ENCODE measurements at regions not wholly inside any gene's neighbourhood (a gene's known extent, or its start where the extent isn't known, plus 50 kb on each side); places are given as distances from the start of the nearest gene placed in this dataset.
"Not testable (repeated sequence)": the region's sequence is repeated elsewhere in the genome, so short reads cannot be mapped to it uniquely, and the experiment has no call there.

DNA sequence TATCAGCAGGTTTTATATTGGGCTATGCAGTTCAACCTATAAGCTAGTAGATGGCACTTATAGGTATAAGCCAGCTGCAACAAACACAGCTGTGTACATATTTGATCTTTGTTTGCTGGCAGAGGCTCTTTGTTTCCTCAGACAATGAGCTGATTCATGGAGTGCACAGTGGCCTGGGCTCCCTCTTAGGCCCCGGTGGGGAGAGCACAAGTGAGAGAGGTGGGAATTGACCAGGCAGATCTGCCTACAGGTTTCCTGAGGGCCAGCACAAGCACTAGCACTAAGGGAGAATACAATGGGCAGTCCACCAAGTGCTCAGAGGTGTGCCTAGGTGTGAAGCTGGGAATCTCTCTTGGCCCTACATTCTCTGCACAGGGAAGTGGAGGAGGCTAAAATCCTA, 1390.7 kb downstream of the SLITRK5 start:
- Histone ChIP-seq H3K4me3 (no peak overlapping the region), H3K27ac (no peak overlapping the region), H3K4me1 (no peaks in the 10 kb centered on the region), H3K36me3 (no peaks in the 10 kb centered on the region), H3K9me3 (peaks cover 0 to 6% of the 10 kb centered on the region in 2 donors), H3K27me3 (no peaks in the 10 kb centered on the region)
- intact Hi-C loops (cut with DNase I; ENCODE audit: low total_unique reads): no loop called here
- no peak for DNase-seq (ENCODE audit: low spot score in 2 of 2)
- TF ChIP-seq POLR2A (IDR thresholded peaks at IDR 0.05) (no peak), POLR2AphosphoS5 (IDR thresholded peaks at IDR 0.05) (no peak)
- TF ChIP-seq, protein P1, sequence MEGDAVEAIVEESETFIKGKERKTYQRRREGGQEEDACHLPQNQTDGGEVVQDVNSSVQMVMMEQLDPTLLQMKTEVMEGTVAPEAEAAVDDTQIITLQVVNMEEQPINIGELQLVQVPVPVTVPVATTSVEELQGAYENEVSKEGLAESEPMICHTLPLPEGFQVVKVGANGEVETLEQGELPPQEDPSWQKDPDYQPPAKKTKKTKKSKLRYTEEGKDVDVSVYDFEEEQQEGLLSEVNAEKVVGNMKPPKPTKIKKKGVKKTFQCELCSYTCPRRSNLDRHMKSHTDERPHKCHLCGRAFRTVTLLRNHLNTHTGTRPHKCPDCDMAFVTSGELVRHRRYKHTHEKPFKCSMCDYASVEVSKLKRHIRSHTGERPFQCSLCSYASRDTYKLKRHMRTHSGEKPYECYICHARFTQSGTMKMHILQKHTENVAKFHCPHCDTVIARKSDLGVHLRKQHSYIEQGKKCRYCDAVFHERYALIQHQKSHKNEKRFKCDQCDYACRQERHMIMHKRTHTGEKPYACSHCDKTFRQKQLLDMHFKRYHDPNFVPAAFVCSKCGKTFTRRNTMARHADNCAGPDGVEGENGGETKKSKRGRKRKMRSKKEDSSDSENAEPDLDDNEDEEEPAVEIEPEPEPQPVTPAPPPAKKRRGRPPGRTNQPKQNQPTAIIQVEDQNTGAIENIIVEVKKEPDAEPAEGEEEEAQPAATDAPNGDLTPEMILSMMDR (IDR thresholded peaks at IDR 0.05): no peak

GRCh38 chr13:89066868-89067466, 1395.8 kb downstream of the SLITRK5 start:
- no peak overlapping the region for H3K4me3 ChIP-seq
- no peaks in the 10 kb centered on the region for H3K36me3 ChIP-seq
- H3K4me1 ChIP-seq: no peaks in the 10 kb centered on the region
- no peaks in the 10 kb centered on the region for H3K9me3 ChIP-seq
- H3K27ac ChIP-seq: no peak overlapping the region
- no peak for DNase-seq (ENCODE audit: low spot score in 2 of 2)
- no peaks in the 10 kb centered on the region for H3K27me3 ChIP-seq
- TF ChIP-seq POLR2AphosphoS5 (IDR thresholded peaks at IDR 0.05): no peak
- TF ChIP-seq, protein P1 (IDR thresholded peaks at IDR 0.05): peak in 2 of 3 donors; percentile 58 to 62
- intact Hi-C loops (cut with DNase I; ENCODE audit: low total_unique reads): loop anchor here (5.0 kb wide), 1 partner anchor 1155 kb away; no protein-coding TSS in a partner anchor

GRCh38 chr13:89072979-89073378, 1401.8 kb downstream of the SLITRK5 start:
- intact Hi-C loops (cut with DNase I; ENCODE audit: low total_unique reads): loop anchor here (10.0 kb wide), 1 partner anchor 428 kb away; no protein-coding TSS in a partner anchor
- Histone ChIP-seq H3K4me3 (no peak overlapping the region), H3K36me3 (peaks cover 5% of the 10 kb centered on the region), H3K9me3 (no peaks in the 10 kb centered on the region), H3K27me3 (no peaks in the 10 kb centered on the region), H3K4me1 (no peaks in the 10 kb centered on the region), H3K27ac (no peak overlapping the region)
- DNase-seq (ENCODE audit: low spot score in 2 of 2): no peak
- TF ChIP-seq, protein P1 (IDR thresholded peaks at IDR 0.05): no peak
- TF ChIP-seq POLR2A (IDR thresholded peaks at IDR 0.05) (no peak), POLR2AphosphoS5 (IDR thresholded peaks at IDR 0.05) (no peak)

GRCh38 chr13:89076622-89077021, 1405.5 kb downstream of the SLITRK5 start:
- Histone ChIP-seq H3K27me3 (no peaks in the 10 kb centered on the region), H3K9me3 (no peaks in the 10 kb centered on the region), H3K27ac (no peak overlapping the region), H3K4me3 (no peak overlapping the region), H3K4me1 (no peaks in the 10 kb centered on the region), H3K36me3 (peaks cover 5% of the 10 kb centered on the region)
- DNase-seq (ENCODE audit: low spot score in 2 of 2): no peak
- intact Hi-C loops (cut with DNase I; ENCODE audit: low total_unique reads): loop anchor here (10.0 kb wide), 1 partner anchor 432 kb away; no protein-coding TSS in a partner anchor
- TF ChIP-seq, protein P1 (IDR thresholded peaks at IDR 0.05): no peak
- TF ChIP-seq POLR2AphosphoS5 (IDR thresholded peaks at IDR 0.05): no peak
- no peak for TF ChIP-seq POLR2A (IDR thresholded peaks at IDR 0.05)

DNA sequence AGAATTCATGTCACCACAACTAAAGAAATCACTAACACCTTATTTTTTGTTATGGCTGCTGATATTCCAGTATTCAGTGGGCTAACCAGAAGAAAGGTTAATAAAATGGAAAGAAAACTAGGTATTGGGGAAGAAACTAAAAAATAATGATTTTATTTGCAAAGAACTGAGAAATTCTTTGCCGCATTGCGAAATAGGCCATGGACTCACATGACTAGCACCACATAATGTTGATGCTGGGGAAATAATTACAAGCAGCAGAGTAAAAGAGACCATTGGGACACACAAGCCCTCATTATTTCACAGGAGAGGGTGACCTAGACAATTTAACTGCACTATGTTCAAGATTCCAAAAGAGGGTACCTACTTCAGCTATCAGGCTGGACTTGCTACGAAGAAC, 1411.5 kb downstream of the SLITRK5 start:
- Histone ChIP-seq H3K9me3 (no peaks in the 10 kb centered on the region), H3K36me3 (no peaks in the 10 kb centered on the region), H3K4me1 (no peaks in the 10 kb centered on the region)

DNA sequence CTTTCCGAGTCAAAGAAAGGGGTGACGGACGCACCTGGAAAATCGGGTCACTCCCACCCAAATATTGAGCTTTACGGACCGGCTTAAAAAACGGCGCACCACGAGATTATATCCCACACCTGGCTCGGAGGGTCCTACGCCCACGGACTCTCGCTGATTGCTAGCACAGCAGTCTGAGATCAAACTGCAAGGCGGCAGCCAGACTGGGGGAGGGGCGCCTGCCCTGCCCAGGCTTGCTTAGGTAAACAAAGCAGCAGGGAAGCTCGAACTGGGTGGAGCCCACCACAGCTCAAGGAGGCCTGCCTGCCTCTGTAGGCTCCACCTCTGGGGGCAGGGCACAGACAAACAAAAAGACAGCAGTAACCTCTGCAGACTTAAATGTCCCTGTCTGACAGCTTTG, 1416.9 kb downstream of the SLITRK5 start:
- H3K27me3 ChIP-seq; intact Hi-C loops (cut with DNase I; ENCODE audit: low total_unique reads); DNase-seq (ENCODE audit: low spot score in 2 of 2); H3K4me3 ChIP-seq; H3K27ac ChIP-seq; H3K9me3 ChIP-seq; H3K36me3 ChIP-seq; H3K4me1 ChIP-seq: not testable (repeated sequence)

More for the DNA sequence above, 1411.5 kb downstream of the SLITRK5 start:
- Histone ChIP-seq H3K4me3 (no peak overlapping the region), H3K27ac (no peak overlapping the region), H3K27me3 (no peaks in the 10 kb centered on the region)
- TF ChIP-seq POLR2AphosphoS5 (IDR thresholded peaks at IDR 0.05): no peak
- TF ChIP-seq POLR2A (IDR thresholded peaks at IDR 0.05): no peak
- TF ChIP-seq, protein P1 (IDR thresholded peaks at IDR 0.05): no peak
- intact Hi-C loops (cut with DNase I; ENCODE audit: low total_unique reads): no loop called here
- no peak for DNase-seq (ENCODE audit: low spot score in 2 of 2)
